IMR-90 (cell line): ENCODE measurements at regions not wholly inside any gene's neighbourhood (a gene's known extent, or its start where the extent isn't known, plus 50 kb on each side); places are given as distances from the start of the nearest gene placed in this dataset.

Experiments
- ATAC-seq: fragments of 200-7000 bp; cut with Tn5 transposase; 2 replicates; pipeline ENCODE4 v1.9.1; 2020; ENCODE audit warnings: low read depth, mild to moderate bottlenecking, moderate library complexity
- BruUV-seq: library from RNA; stranded (reverse); fragments of 400-500 nt; replicated peaks from 2 replicates; lab custom pipeline; 2021; lab: Mats Ljungman, UMichigan
- CTCF ChIA-PET: fragments of 300-600 bp; formaldehyde crosslinking; extraction: SDS; loops from one replicate; lab custom pipeline; 2021; ENCODE audit warnings: antibody characterized with exemption; lab: Yijun Ruan, JAX
- POLR2A ChIA-PET: fragments of 300-600 bp; sonication (Branson Sonifier 250); formaldehyde crosslinking; loops from one replicate; lab custom pipeline; 2022; ENCODE audit warnings: antibody characterized with exemption; ENCODE audit not compliant: unreplicated experiment; lab: Charles Lee
- DNase-seq: peaks from one replicate; pipeline ENCODE4 v3.0.0; 2013
- H2AFZ ChIP-seq: replicated peaks from 2 replicates; pipeline ENCODE3; 2013; ENCODE audit warnings: low read length, mild to moderate bottlenecking; ENCODE audit not compliant: poor library complexity
- H2AK5ac ChIP-seq: 2 replicates; pipeline ENCODE4 v1.6.1; 2013; ENCODE audit warnings: low read depth, low read length, inconsistent platforms
- H2AK9ac ChIP-seq: replicated peaks from 2 replicates; pipeline ENCODE3; 2013; ENCODE audit warnings: mild to moderate bottlenecking, low read depth, low read length, moderate library complexity; ENCODE audit not compliant: poor library complexity
- H2BK120ac ChIP-seq: 2 replicates; pipeline ENCODE4 v1.6.1; 2013; ENCODE audit warnings: low read depth, low read length, inconsistent platforms
- H2BK15ac ChIP-seq: 3 replicates; pipeline ENCODE4 v1.6.1; 2013; ENCODE audit warnings: low read depth, low read length, inconsistent platforms
- H2BK20ac ChIP-seq: 2 replicates; pipeline ENCODE4 v1.6.1; 2013; ENCODE audit warnings: low read depth, mild to moderate bottlenecking, inconsistent platforms, low read length, moderate library complexity
- H2BK5ac ChIP-seq: 2 replicates; pipeline ENCODE4 v1.6.1; 2013; ENCODE audit warnings: mild to moderate bottlenecking, low read depth, low read length, inconsistent platforms; ENCODE audit not compliant: poor library complexity, severe bottlenecking
- H3K14ac ChIP-seq: replicated peaks from 2 replicates; pipeline ENCODE4 v1.6.1; 2013; ENCODE audit warnings: low read depth, low read length, inconsistent platforms
- H3K18ac ChIP-seq: 2 replicates; pipeline ENCODE4 v1.6.1; 2013; ENCODE audit warnings: low read depth, low read length, control low read depth
- H3K23ac ChIP-seq: 2 replicates; pipeline ENCODE4 v1.6.1; 2013; ENCODE audit warnings: low read depth, low read length, inconsistent platforms
- H3K27ac ChIP-seq: 2 replicates; pipeline ENCODE4 v1.5.1; 2013; ENCODE audit warnings: mild to moderate bottlenecking, control low read depth, low read length; ENCODE audit not compliant: insufficient read depth
- H3K27me3 ChIP-seq: 2 replicates; pipeline ENCODE4 v1.6.1; 2013; ENCODE audit warnings: low read length; ENCODE audit not compliant: control insufficient read depth, insufficient read depth
- H3K36me3 ChIP-seq: 2 replicates; pipeline ENCODE4 v1.6.1; 2013; ENCODE audit warnings: low read length, mixed read lengths; ENCODE audit not compliant: control insufficient read depth, insufficient read depth
- H3K4ac ChIP-seq: 2 replicates; pipeline ENCODE4 v1.6.1; 2013; ENCODE audit warnings: low read depth, low read length, inconsistent platforms
- H3K4me1 ChIP-seq: 2 replicates; pipeline ENCODE4 v1.6.1; 2013; ENCODE audit warnings: low read length, mixed read lengths; ENCODE audit not compliant: control insufficient read depth, insufficient read depth
- H3K4me2 ChIP-seq: 2 replicates; pipeline ENCODE4 v1.6.1; 2013; ENCODE audit warnings: low read depth, mild to moderate bottlenecking, control low read depth, low read length, moderate library complexity
- H3K4me3 ChIP-seq: 2 replicates; pipeline ENCODE4 v1.5.1; 2013; ENCODE audit warnings: low read depth, mild to moderate bottlenecking, control low read depth, low read length, moderate library complexity; ENCODE audit not compliant: insufficient read depth
- H3K56ac ChIP-seq: 2 replicates; pipeline ENCODE4 v1.6.1; 2013; ENCODE audit warnings: low read length, inconsistent platforms; ENCODE audit not compliant: insufficient read depth; ENCODE audit errors: extremely low read depth
- H3K79me1 ChIP-seq, 2 experiments: 2 replicates each; pipeline ENCODE4 v1.6.1; 2013; ENCODE audit warnings: low read length in 2 of 2, inconsistent platforms in 1 of 2, low read depth in 1 of 2
- H3K9ac ChIP-seq: 2 replicates; pipeline ENCODE4 v1.6.1; 2013; ENCODE audit warnings: low read depth, low read length, control low read depth
- H3K9me1 ChIP-seq: 2 replicates; pipeline ENCODE4 v1.6.1; 2013; ENCODE audit warnings: low read length, inconsistent platforms; ENCODE audit not compliant: insufficient read depth
- H3K9me3 ChIP-seq: 2 replicates; pipeline ENCODE4 v1.6.1; 2013; ENCODE audit warnings: low read length; ENCODE audit not compliant: control insufficient read depth, insufficient read depth
- H4K20me1 ChIP-seq: 2 replicates; pipeline ENCODE4 v1.6.1; 2013; ENCODE audit warnings: low read length, inconsistent platforms; ENCODE audit not compliant: insufficient read depth
- H4K5ac ChIP-seq: 2 replicates; pipeline ENCODE4 v1.6.1; 2013; ENCODE audit warnings: mild to moderate bottlenecking, low read depth, low read length, control low read depth
- H4K8ac ChIP-seq, 2 experiments: 2 replicates each; pipeline ENCODE4 v1.6.1; 2013; ENCODE audit warnings: low read depth in 2 of 2, low read length in 2 of 2, control low read depth in 1 of 2, inconsistent platforms in 1 of 2
- H4K91ac ChIP-seq: 2 replicates; pipeline ENCODE4 v1.6.1; 2013; ENCODE audit warnings: low read depth, low read length, inconsistent platforms; ENCODE audit not compliant: insufficient read depth
- BHLHE40 ChIP-seq: fragments of 150-350 bp; IDR thresholded peaks from 2 replicates; pipeline ENCODE4 v1.6.1; 2016; ENCODE audit warnings: mild to moderate bottlenecking, low read depth, low read length
- CEBPB ChIP-seq: IDR thresholded peaks from 2 replicates; pipeline ENCODE4 v1.6.1; 2012; ENCODE audit warnings: low read depth, low read length, improper control_type of control experiment
- CHD1 ChIP-seq: IDR thresholded peaks from 2 replicates; pipeline ENCODE4 v1.6.1; 2012; ENCODE audit warnings: low read depth, low read length, improper control_type of control experiment
- MAFK ChIP-seq: IDR thresholded peaks from 2 replicates; pipeline ENCODE4 v1.6.1; 2012; ENCODE audit warnings: low read depth, low read length, improper control_type of control experiment
- MAZ ChIP-seq: IDR thresholded peaks from 2 replicates; pipeline ENCODE4 v1.6.1; 2012; ENCODE audit warnings: low read depth, mild to moderate bottlenecking, low read length, improper control_type of control experiment, moderate library complexity, borderline replicate concordance
- POLR2A ChIP-seq: IDR thresholded peaks from 2 replicates; pipeline ENCODE4 v1.6.1; 2012; ENCODE audit warnings: mild to moderate bottlenecking, low read depth, low read length
- RAD21 ChIP-seq: IDR thresholded peaks from 2 replicates; pipeline ENCODE4 v1.6.1; 2012; ENCODE audit warnings: low read length, improper control_type of control experiment
- RCOR1 ChIP-seq: IDR thresholded peaks from 2 replicates; pipeline ENCODE4 v1.6.1; 2012; ENCODE audit warnings: mild to moderate bottlenecking, low read length, improper control_type of control experiment; ENCODE audit not compliant: insufficient replicate concordance
- SMC3 ChIP-seq: fragments of 150-350 bp; IDR thresholded peaks from 2 replicates; pipeline ENCODE4 v1.6.1; 2016; ENCODE audit warnings: low read depth, mild to moderate bottlenecking, antibody characterized with exemption, low read length, moderate library complexity
- WGBS, 2 experiments: methylation state at CpG; one replicate each; pipeline versions ENCODE4 v1.1.5 to v1.1.7; 2013; ENCODE audit warnings: missing lambda C conversion rate in 2 of 2; ENCODE audit not compliant: insufficient read length in 1 of 2; ENCODE audit errors: extremely low coverage in 2 of 2; 5-methylcytosine and 5-hydroxymethylcytosine counted together
- dilution Hi-C: fragments of 300-500 bp; cut with HindIII; formaldehyde crosslinking; loops from one replicate; pipeline ENCODE4 v1.14.3; 2018; ENCODE audit warnings: low sequenced_read_pairs; ENCODE audit not compliant: unreplicated experiment
- in situ Hi-C: fragments of 300-500 bp; cut with MboI; formaldehyde crosslinking; loops from 3 replicates; pipeline ENCODE4 v1.14.3; 2019; ENCODE audit warnings: low sequenced_read_pairs, inconsistent platforms, mixed read lengths
- intact Hi-C: fragments of 100-400 bp; cut with micrococcal nuclease; formaldehyde crosslinking; loops from 2 replicates; pipeline ENCODE4 v1.10.0; 2022
- TF ChIP-seq, protein P1 (sequence below): fragments of 150-350 bp; IDR thresholded peaks from 2 replicates; pipeline ENCODE4 v1.6.1; 2016; ENCODE audit warnings: low read depth, mild to moderate bottlenecking, low read length, moderate library complexity, borderline replicate concordance

DNA sequence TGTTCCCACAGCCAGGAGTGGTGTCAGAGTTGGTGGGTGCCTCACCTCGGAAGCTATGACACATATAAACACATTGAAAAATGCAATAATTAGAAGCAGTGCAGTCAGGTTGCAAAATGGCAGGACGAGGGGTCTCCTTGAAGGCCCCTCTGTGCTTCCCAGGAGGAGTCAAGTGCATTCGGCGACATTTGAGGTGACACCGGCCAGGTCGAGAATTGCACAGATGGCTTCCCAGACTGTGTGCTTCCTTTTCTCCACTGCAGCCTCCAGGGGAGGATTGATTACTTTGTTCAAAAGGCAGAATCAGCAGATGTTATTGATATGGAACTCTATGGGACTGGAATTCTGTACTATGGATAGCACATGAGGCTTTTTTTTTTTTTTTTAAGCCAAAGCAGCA is 163.2 kb downstream of the MINAR1 start:
- H3K56ac ChIP-seq = no peak overlapping the region
- H3K36me3 ChIP-seq = no peaks in the 10 kb centered on the region
- no peak for DNase-seq
- H2AK9ac ChIP-seq = no peak overlapping the region
- no peak overlapping the region for H2BK120ac ChIP-seq
- no peaks in the 10 kb centered on the region for H3K79me1 ChIP-seq
- no peak overlapping the region for H3K9ac ChIP-seq
- no peak overlapping the region for H3K14ac ChIP-seq
- peaks cover 10% of the 10 kb centered on the region for H3K27me3 ChIP-seq
- H3K4me3 ChIP-seq = no peak overlapping the region
- no peak overlapping the region for H2BK20ac ChIP-seq
- H3K27ac ChIP-seq = no peak overlapping the region
- no peak overlapping the region for H3K18ac ChIP-seq
- no peaks in the 10 kb centered on the region for H3K9me3 ChIP-seq
- no peak overlapping the region for H3K4me2 ChIP-seq
- no peak overlapping the region for H2BK15ac ChIP-seq
- H2AK5ac ChIP-seq = no peak overlapping the region
- in situ Hi-C loops (no loop called here), dilution Hi-C loops (no loop called here), intact Hi-C loops (loop anchor here (5.0 kb wide), 1 partner anchor 257 kb away; no protein-coding TSS in a partner anchor)
- ChIA-PET POLR2A (interaction anchor here (1.1 kb wide), 1 partner anchor 255 kb away, joined by 3 read pairs; no protein-coding TSS in a partner anchor), CTCF (interaction anchor here (0.6 to 2.2 kb wide), 9 partner anchors 11 to 796 kb away, joined by 3 to 20 read pairs (median 6); no protein-coding TSS in a partner anchor)
- H3K4ac ChIP-seq = no peak overlapping the region
- TF ChIP-seq CEBPB (no peak), RCOR1 (no peak), MAFK (no peak), BHLHE40 (no peak), POLR2A (no peak), RAD21 (no peak), MAZ (no peak), SMC3 (no peak), CHD1 (no peak)
- TF ChIP-seq, protein P1, sequence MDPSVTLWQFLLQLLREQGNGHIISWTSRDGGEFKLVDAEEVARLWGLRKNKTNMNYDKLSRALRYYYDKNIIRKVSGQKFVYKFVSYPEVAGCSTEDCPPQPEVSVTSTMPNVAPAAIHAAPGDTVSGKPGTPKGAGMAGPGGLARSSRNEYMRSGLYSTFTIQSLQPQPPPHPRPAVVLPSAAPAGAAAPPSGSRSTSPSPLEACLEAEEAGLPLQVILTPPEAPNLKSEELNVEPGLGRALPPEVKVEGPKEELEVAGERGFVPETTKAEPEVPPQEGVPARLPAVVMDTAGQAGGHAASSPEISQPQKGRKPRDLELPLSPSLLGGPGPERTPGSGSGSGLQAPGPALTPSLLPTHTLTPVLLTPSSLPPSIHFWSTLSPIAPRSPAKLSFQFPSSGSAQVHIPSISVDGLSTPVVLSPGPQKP = no peak
- H3K23ac ChIP-seq = no peak overlapping the region
- H2BK5ac ChIP-seq = no peak overlapping the region
- no peak overlapping the region for H2AFZ ChIP-seq
- no peaks in the 10 kb centered on the region for H4K20me1 ChIP-seq
- ATAC-seq = no peak
- H4K91ac ChIP-seq = no peak overlapping the region
- H3K4me1 ChIP-seq = no peaks in the 10 kb centered on the region
- H4K8ac ChIP-seq = no peak overlapping the region
- no peak overlapping the region for H4K5ac ChIP-seq
- BruUV-seq = no TSS peak
- WGBS, 2 experiments = no CpG with 5 or more reads among the region's 6 CpGs
- H3K9me1 ChIP-seq = no peaks in the 10 kb centered on the region
